ENCODE measurements at regions not wholly inside any gene's neighbourhood (a gene's known extent, or its start where the extent isn't known, plus 50 kb on each side); places are given as distances from the start of the nearest gene placed in this dataset.

DNA sequence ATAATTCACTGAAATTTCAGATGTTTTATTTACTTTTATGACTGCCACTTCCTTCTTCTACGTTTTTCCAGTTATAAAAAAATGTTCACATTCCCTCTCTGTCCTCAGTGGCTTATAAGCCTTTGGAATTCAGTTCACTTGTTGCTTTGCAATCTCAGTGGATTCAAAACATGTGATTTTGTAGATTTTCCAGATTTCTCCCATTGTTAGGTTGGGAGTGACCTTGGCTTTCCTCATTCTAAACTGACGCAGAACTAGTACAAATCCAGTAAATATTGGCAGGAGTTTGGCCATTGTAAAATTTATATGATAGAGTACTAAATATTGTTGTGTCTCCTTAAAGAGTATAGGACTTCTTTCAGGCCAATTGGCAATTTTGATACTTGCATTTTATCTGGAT, 812.3 kb upstream of the ROBO1 start:
- Histone ChIP-seq H3K4me3 (ENCODE audit: low read length) (no peak overlapping the region), H3K4me1 (ENCODE audit: control insufficient read depth, insufficient read depth, low read length) (no peaks in the 10 kb centered on the region), H3K9ac (ENCODE audit: low read depth, low read length) (no peak overlapping the region), H3K36me3 (ENCODE audit: insufficient read depth, low read length) (no peaks in the 10 kb centered on the region), H3K9me3 (replicated peaks; ENCODE audit: low read length) (no peaks in the 10 kb centered on the region), H3K27me3 (ENCODE audit: control insufficient read depth, insufficient read depth, low read length) (no peaks in the 10 kb centered on the region), H3K4me2 (ENCODE audit: low read length) (no peak overlapping the region)

DNA sequence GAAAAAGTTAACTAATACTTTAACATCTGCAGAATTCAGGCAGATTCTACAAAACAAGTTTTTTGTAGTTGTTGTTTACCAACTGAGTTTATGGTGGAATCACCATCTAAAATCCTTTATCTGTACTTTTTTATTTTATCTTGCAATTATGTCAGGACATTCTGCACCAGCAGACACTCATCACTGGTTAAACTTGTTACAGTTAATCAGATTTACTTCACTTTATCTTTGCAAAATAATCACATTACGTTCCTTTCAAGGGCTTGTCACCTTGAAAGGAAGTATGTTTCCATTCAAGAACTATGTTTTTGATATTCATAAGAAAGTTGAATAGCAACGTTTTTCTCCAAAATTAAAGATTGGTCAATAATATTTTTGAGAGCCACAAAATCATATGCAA, 796.6 kb upstream of the ROBO1 start:
- Histone ChIP-seq H3K4me1 (ENCODE audit: control insufficient read depth, insufficient read depth, low read length) (no peaks in the 10 kb centered on the region), H3K36me3 (ENCODE audit: insufficient read depth, low read length) (no peaks in the 10 kb centered on the region), H3K4me2 (ENCODE audit: low read length) (no peak overlapping the region), H3K9ac (ENCODE audit: low read depth, low read length) (no peak overlapping the region), H3K9me3 (replicated peaks; ENCODE audit: low read length) (peaks cover 3% of the 10 kb centered on the region), H3K27me3 (ENCODE audit: control insufficient read depth, insufficient read depth, low read length) (no peaks in the 10 kb centered on the region), H3K4me3 (ENCODE audit: low read length) (no peak overlapping the region)

- H3K36me3 ChIP-seq (ENCODE audit: insufficient read depth, low read length) = no peaks in the 10 kb centered on the region
- H3K9me3 ChIP-seq (replicated peaks; ENCODE audit: low read length) = no peaks in the 10 kb centered on the region
- no peak overlapping the region for H3K9ac ChIP-seq (ENCODE audit: low read depth, low read length)
- H3K27me3 ChIP-seq (ENCODE audit: control insufficient read depth, insufficient read depth, low read length) = no peaks in the 10 kb centered on the region
- no peak overlapping the region for H3K4me3 ChIP-seq (ENCODE audit: low read length)
- H3K4me1 ChIP-seq (ENCODE audit: control insufficient read depth, insufficient read depth, low read length) = no peaks in the 10 kb centered on the region
- H3K4me2 ChIP-seq (ENCODE audit: low read length) = no peak overlapping the region
Observed at GRCh38 chr3:80559701-80560100, 791.9 kb upstream of the ROBO1 start.

DNA sequence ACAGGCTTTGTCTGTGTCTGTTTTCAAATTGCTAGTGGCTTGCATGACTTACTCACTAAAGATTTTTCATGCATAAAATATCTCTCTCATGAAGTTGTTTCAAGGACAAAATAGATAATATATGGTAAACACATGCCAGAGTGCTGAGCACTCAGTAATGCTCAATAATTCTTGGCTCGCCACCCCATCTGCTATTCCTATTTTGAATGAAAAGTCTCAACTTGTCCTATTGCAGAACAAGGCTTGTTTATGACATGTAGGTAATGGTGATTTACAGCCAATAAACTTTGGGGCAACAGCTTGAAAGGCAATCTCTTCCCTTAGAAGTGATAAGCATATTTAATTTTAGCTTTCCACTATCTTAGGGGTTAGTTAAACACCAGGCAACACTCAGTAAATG, 789.0 kb upstream of the ROBO1 start:
- no peak overlapping the region for H3K9ac ChIP-seq (ENCODE audit: low read depth, low read length)
- H3K36me3 ChIP-seq (ENCODE audit: insufficient read depth, low read length) = no peaks in the 10 kb centered on the region
- no peaks in the 10 kb centered on the region for H3K27me3 ChIP-seq (ENCODE audit: control insufficient read depth, insufficient read depth, low read length)
- no peak overlapping the region for H3K4me2 ChIP-seq (ENCODE audit: low read length)
- no peaks in the 10 kb centered on the region for H3K4me1 ChIP-seq (ENCODE audit: control insufficient read depth, insufficient read depth, low read length)
- no peak overlapping the region for H3K4me3 ChIP-seq (ENCODE audit: low read length)
- H3K9me3 ChIP-seq (replicated peaks; ENCODE audit: low read length) = no peaks in the 10 kb centered on the region

DNA sequence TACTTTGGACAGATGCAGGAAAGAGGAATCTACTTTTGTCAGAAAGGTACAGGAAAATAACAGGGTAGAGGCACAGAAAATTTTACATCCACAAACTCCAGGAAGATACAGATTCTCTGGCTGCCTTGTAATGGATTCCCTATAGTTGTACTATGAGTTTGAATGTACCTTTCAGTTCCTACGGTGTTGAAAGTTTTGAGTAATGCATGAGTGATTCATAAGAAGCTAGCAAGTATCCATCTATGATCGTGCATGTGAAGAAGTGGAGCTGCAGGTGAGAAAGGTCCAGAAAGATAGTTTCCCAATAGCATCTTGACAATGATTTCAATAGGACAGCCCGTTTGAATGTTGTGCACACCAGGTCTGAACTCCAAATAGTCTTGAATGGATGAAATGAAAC, 786.5 kb upstream of the ROBO1 start:
- H3K27me3 ChIP-seq (ENCODE audit: control insufficient read depth, insufficient read depth, low read length) = no peaks in the 10 kb centered on the region
- no peaks in the 10 kb centered on the region for H3K36me3 ChIP-seq (ENCODE audit: insufficient read depth, low read length)
- no peak overlapping the region for H3K4me2 ChIP-seq (ENCODE audit: low read length)
- no peaks in the 10 kb centered on the region for H3K4me1 ChIP-seq (ENCODE audit: control insufficient read depth, insufficient read depth, low read length)
- no peaks in the 10 kb centered on the region for H3K9me3 ChIP-seq (replicated peaks; ENCODE audit: low read length)
- H3K9ac ChIP-seq (ENCODE audit: low read depth, low read length) = no peak overlapping the region
- H3K4me3 ChIP-seq (ENCODE audit: low read length) = no peak overlapping the region

DNA sequence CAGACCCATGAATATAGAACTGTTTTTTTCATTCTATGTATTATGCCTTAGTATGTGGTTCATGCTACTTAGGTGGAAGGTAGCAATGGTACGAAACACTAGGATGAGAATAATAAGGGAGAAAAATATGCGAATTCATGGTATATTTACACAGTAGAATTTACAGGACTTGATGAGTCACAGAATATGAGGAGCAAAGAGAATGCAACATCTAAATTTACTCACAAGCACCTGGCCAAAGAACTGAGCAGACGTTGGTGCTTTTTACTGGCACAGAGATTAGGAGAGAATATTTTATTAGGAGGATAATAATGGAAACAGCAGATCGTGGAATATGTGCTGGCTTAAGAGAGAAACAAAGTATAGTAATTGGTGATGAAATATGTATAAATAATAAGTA, 785.4 kb upstream of the ROBO1 start:
- Histone ChIP-seq H3K36me3 (ENCODE audit: insufficient read depth, low read length) (no peaks in the 10 kb centered on the region), H3K4me3 (ENCODE audit: low read length) (no peak overlapping the region), H3K4me2 (ENCODE audit: low read length) (no peak overlapping the region), H3K27me3 (ENCODE audit: control insufficient read depth, insufficient read depth, low read length) (no peaks in the 10 kb centered on the region), H3K4me1 (ENCODE audit: control insufficient read depth, insufficient read depth, low read length) (no peaks in the 10 kb centered on the region), H3K9ac (ENCODE audit: low read depth, low read length) (no peak overlapping the region), H3K9me3 (replicated peaks; ENCODE audit: low read length) (no peaks in the 10 kb centered on the region)

GRCh38 chr3:80550174-80550573, 782.4 kb upstream of the ROBO1 start:
- no peaks in the 10 kb centered on the region for H3K36me3 ChIP-seq (ENCODE audit: insufficient read depth, low read length)
- no peak overlapping the region for H3K4me2 ChIP-seq (ENCODE audit: low read length)
- no peaks in the 10 kb centered on the region for H3K4me1 ChIP-seq (ENCODE audit: control insufficient read depth, insufficient read depth, low read length)
- H3K9me3 ChIP-seq (replicated peaks; ENCODE audit: low read length) = no peaks in the 10 kb centered on the region
- H3K27me3 ChIP-seq (ENCODE audit: control insufficient read depth, insufficient read depth, low read length) = no peaks in the 10 kb centered on the region
- H3K4me3 ChIP-seq (ENCODE audit: low read length) = no peak overlapping the region
- H3K9ac ChIP-seq (ENCODE audit: low read depth, low read length) = no peak overlapping the region

GRCh38 chr3:80549173-80549572, 781.4 kb upstream of the ROBO1 start:
- no peaks in the 10 kb centered on the region for H3K4me1 ChIP-seq (ENCODE audit: control insufficient read depth, insufficient read depth, low read length)
- H3K9ac ChIP-seq (ENCODE audit: low read depth, low read length) = no peak overlapping the region

GRCh38 chr3:80543154-80543553, 775.4 kb upstream of the ROBO1 start:
- Histone ChIP-seq H3K36me3 (ENCODE audit: insufficient read depth, low read length) (no peaks in the 10 kb centered on the region), H3K4me1 (ENCODE audit: control insufficient read depth, insufficient read depth, low read length) (no peaks in the 10 kb centered on the region), H3K9ac (ENCODE audit: low read depth, low read length) (no peak overlapping the region), H3K9me3 (replicated peaks; ENCODE audit: low read length) (peaks cover 9% of the 10 kb centered on the region), H3K4me3 (ENCODE audit: low read length) (no peak overlapping the region), H3K4me2 (ENCODE audit: low read length) (no peak overlapping the region), H3K27me3 (ENCODE audit: control insufficient read depth, insufficient read depth, low read length) (no peaks in the 10 kb centered on the region)

More at GRCh38 chr3:80549173-80549572, 781.4 kb upstream of the ROBO1 start:
- no peaks in the 10 kb centered on the region for H3K9me3 ChIP-seq (replicated peaks; ENCODE audit: low read length)
- H3K4me3 ChIP-seq (ENCODE audit: low read length) = no peak overlapping the region
- no peaks in the 10 kb centered on the region for H3K36me3 ChIP-seq (ENCODE audit: insufficient read depth, low read length)
- H3K27me3 ChIP-seq (ENCODE audit: control insufficient read depth, insufficient read depth, low read length) = no peaks in the 10 kb centered on the region
- H3K4me2 ChIP-seq (ENCODE audit: low read length) = no peak overlapping the region

GRCh38 chr3:80542456-80542855, 774.7 kb upstream of the ROBO1 start:
- H3K36me3 ChIP-seq (ENCODE audit: insufficient read depth, low read length) = no peaks in the 10 kb centered on the region
- no peak overlapping the region for H3K4me3 ChIP-seq (ENCODE audit: low read length)
- no peak overlapping the region for H3K4me2 ChIP-seq (ENCODE audit: low read length)
- H3K4me1 ChIP-seq (ENCODE audit: control insufficient read depth, insufficient read depth, low read length) = no peaks in the 10 kb centered on the region
- no peaks in the 10 kb centered on the region for H3K27me3 ChIP-seq (ENCODE audit: control insufficient read depth, insufficient read depth, low read length)
- no peak overlapping the region for H3K9ac ChIP-seq (ENCODE audit: low read depth, low read length)
- peaks cover 9% of the 10 kb centered on the region for H3K9me3 ChIP-seq (replicated peaks; ENCODE audit: low read length)

GRCh38 chr3:80537680-80538079, 769.9 kb upstream of the ROBO1 start:
- H3K27me3 ChIP-seq (ENCODE audit: control insufficient read depth, insufficient read depth, low read length) = no peaks in the 10 kb centered on the region
- peaks cover 9% of the 10 kb centered on the region for H3K9me3 ChIP-seq (replicated peaks; ENCODE audit: low read length)
- H3K36me3 ChIP-seq (ENCODE audit: insufficient read depth, low read length) = no peaks in the 10 kb centered on the region
- H3K9ac ChIP-seq (ENCODE audit: low read depth, low read length) = no peak overlapping the region
- no peaks in the 10 kb centered on the region for H3K4me1 ChIP-seq (ENCODE audit: control insufficient read depth, insufficient read depth, low read length)
- H3K4me2 ChIP-seq (ENCODE audit: low read length) = no peak overlapping the region
- no peak overlapping the region for H3K4me3 ChIP-seq (ENCODE audit: low read length)

DNA sequence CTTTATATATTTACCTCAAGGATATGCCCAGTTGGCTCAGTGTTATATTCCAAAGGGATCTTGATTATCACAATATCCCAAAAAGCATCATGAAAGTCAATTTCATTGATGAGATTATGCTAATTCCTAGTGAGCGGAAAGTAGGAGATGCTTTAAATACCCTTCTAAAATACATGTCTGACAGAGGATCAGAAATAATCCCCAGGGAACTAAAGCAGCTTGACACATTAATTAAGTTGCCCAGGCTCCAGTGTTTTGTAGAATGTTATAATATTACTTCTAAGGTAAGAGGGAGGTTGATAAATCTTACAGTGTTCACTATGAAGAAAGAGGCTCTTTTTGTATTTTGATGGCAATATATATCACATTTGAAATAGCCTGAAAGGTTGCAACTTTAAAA, 767.5 kb upstream of the ROBO1 start:
- H3K4me2 ChIP-seq (ENCODE audit: low read length) = no peak overlapping the region
- H3K4me1 ChIP-seq (ENCODE audit: control insufficient read depth, insufficient read depth, low read length) = no peaks in the 10 kb centered on the region
- H3K36me3 ChIP-seq (ENCODE audit: insufficient read depth, low read length) = no peaks in the 10 kb centered on the region
- no peak overlapping the region for H3K9ac ChIP-seq (ENCODE audit: low read depth, low read length)
- no peaks in the 10 kb centered on the region for H3K9me3 ChIP-seq (replicated peaks; ENCODE audit: low read length)
- no peaks in the 10 kb centered on the region for H3K27me3 ChIP-seq (ENCODE audit: control insufficient read depth, insufficient read depth, low read length)
- H3K4me3 ChIP-seq (ENCODE audit: low read length) = no peak overlapping the region

Measured in skeletal muscle satellite cell (primary cell).